Vagina (tissue), 2 donors: ENCODE measurements at regions not wholly inside any gene's neighbourhood (a gene's known extent, or its start where the extent isn't known, plus 50 kb on each side); places are given as distances from the start of the nearest gene placed in this dataset.

Source experiments
- DNase-seq, 2 donors: peaks; one replicate each; pipeline ENCODE4 v3.0.0-alpha.2; 2017; ENCODE audit errors: extremely low spot score in 2 of 2
- H3K27ac ChIP-seq: fragments of 200-600 bp; sonication (generic); one replicate; pipeline ENCODE4 v1.5.1; 2019
- H3K27me3 ChIP-seq: fragments of 200-600 bp; sonication (generic); one replicate; pipeline ENCODE4 v1.5.1; 2019
- H3K36me3 ChIP-seq, 2 donors: fragments of 200-600 bp; sonication (generic); one replicate each; pipeline ENCODE4 v1.5.1; 2017 to 2019
- H3K4me1 ChIP-seq: fragments of 200-600 bp; sonication (generic); one replicate; pipeline ENCODE4 v1.5.1; 2019
- H3K4me3 ChIP-seq, 2 donors: fragments of 200-600 bp; sonication (generic); 1 replicate in 1 of 2; 2 replicates in 1 of 2; pipeline ENCODE4 v1.5.1; 2016 to 2019
- H3K9me3 ChIP-seq: fragments of 200-600 bp; sonication (generic); one replicate; pipeline ENCODE4 v1.5.1; 2019
- CTCF ChIP-seq, 3 experiments: fragments of 450-650 bp in 2 of 3; fragments of 200-600 bp in 1 of 3; sonication (generic) in 1 of 3; IDR thresholded peaks; one replicate each; pipeline ENCODE4 v1.5.1; 2017 to 2019; ENCODE audit warnings: antibody characterized with exemption in 3 of 3, mild to moderate bottlenecking in 2 of 3, moderate library complexity in 2 of 3
- POLR2A ChIP-seq, 2 donors: fragments of 450-650 bp; IDR thresholded peaks; one replicate each; pipeline ENCODE4 v1.6.1; 2017; ENCODE audit warnings: antibody characterized with exemption in 2 of 2, mild to moderate bottlenecking in 2 of 2, moderate library complexity in 2 of 2
- POLR2AphosphoS5 ChIP-seq, 2 donors: sonication (generic); formaldehyde crosslinking; IDR thresholded peaks; one replicate each; pipeline ENCODE4 v1.9.0; 2017; ENCODE audit warnings: antibody characterized with exemption in 2 of 2, mild to moderate bottlenecking in 2 of 2, low read depth in 1 of 2; ENCODE audit not compliant: insufficient read depth in 1 of 2
- intact Hi-C: fragments of 100-400 bp; cut with DNase I; formaldehyde crosslinking; loops from one replicate; pipeline ENCODE4 v1.15.1; 2023

GRCh38 chr12:130076126-130076525 is 86.1 kb upstream of the FZD10 start:
- H3K27me3 ChIP-seq: no peaks in the 10 kb centered on the region
- no peaks in the 10 kb centered on the region for H3K9me3 ChIP-seq
- TF ChIP-seq POLR2AphosphoS5 (IDR thresholded peaks at IDR 0.05; ENCODE audit: insufficient read depth in 1 of 2, low read depth in 1 of 2): no peak
- TF ChIP-seq POLR2A (IDR thresholded peaks at IDR 0.05): no peak
- no peak for TF ChIP-seq CTCF (IDR thresholded peaks at IDR 0.05)
- intact Hi-C loops: no loop called here
- peaks cover 15% of the 10 kb centered on the region for H3K4me1 ChIP-seq
- no peak overlapping the region for H3K4me3 ChIP-seq
- DNase-seq: no peak
- H3K36me3 ChIP-seq: no peaks in the 10 kb centered on the region
- no peak overlapping the region for H3K27ac ChIP-seq

DNA sequence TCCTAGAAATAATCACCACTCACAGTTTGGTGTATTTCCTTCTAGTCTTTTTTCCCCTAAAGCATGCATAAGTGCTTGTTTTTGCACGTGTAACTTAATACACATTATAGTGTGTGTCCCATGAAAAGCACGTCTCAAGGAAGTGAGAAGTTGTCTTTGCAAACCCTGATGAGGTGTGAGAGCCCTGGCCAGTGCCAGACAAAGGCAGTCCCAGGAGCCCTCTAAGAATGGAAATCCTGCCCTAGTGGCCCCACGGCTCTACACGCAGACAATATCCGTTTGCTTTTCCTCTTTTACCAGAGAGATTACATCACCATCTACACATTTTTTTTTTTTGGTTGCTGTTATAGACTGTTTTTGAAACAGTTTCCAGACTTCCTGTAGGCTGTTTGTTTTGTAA is 85.5 kb upstream of the FZD10 start:
- Histone ChIP-seq H3K4me1 (peaks cover 15% of the 10 kb centered on the region), H3K9me3 (no peaks in the 10 kb centered on the region), H3K27ac (no peak overlapping the region), H3K36me3 (no peaks in the 10 kb centered on the region), H3K4me3 (no peak overlapping the region), H3K27me3 (no peaks in the 10 kb centered on the region)
- DNase-seq: no peak
- TF ChIP-seq CTCF (IDR thresholded peaks at IDR 0.05): no peak
- no peak for TF ChIP-seq POLR2AphosphoS5 (IDR thresholded peaks at IDR 0.05; ENCODE audit: insufficient read depth in 1 of 2, low read depth in 1 of 2)
- TF ChIP-seq POLR2A (IDR thresholded peaks at IDR 0.05): no peak
- intact Hi-C loops: no loop called here

DNA sequence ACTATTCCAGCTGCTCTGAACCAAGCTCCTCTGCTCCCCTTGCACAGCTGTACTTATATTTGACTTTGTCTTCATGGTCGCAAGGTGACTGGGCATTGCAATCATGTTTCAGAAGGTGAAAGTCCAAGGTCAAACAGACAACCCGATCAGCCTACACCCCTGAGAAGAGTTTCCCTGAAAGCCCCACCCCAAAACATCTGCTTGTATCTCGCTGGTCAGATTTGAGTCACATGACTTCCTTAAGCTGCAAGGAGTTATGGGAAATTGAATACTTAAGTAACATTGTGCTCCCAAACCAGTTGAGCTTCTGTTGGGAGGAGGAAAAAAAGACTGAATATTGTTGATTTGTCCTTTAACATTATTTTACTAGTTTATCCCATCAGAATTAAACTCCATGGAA is 83.4 kb upstream of the FZD10 start:
- no peak overlapping the region for H3K27ac ChIP-seq
- no peak for TF ChIP-seq CTCF (IDR thresholded peaks at IDR 0.05)
- TF ChIP-seq POLR2A (IDR thresholded peaks at IDR 0.05): no peak
- H3K4me1 ChIP-seq: peaks cover 15% of the 10 kb centered on the region
- intact Hi-C loops: no loop called here
- no peaks in the 10 kb centered on the region for H3K36me3 ChIP-seq
- DNase-seq: no peak
- H3K4me3 ChIP-seq: no peak overlapping the region
- H3K9me3 ChIP-seq: no peaks in the 10 kb centered on the region
- H3K27me3 ChIP-seq: no peaks in the 10 kb centered on the region

- intact Hi-C loops: no loop called here
- Histone ChIP-seq H3K4me3 (no peak overlapping the region), H3K9me3 (no peaks in the 10 kb centered on the region), H3K36me3 (no peaks in the 10 kb centered on the region), H3K27me3 (no peaks in the 10 kb centered on the region), H3K4me1 (peaks cover 15% of the 10 kb centered on the region), H3K27ac (peak overlapping the region; percentile 52)
- TF ChIP-seq POLR2AphosphoS5 (IDR thresholded peaks at IDR 0.05; ENCODE audit: insufficient read depth in 1 of 2, low read depth in 1 of 2): peak in 1 of 2 donors; percentile 49
- TF ChIP-seq CTCF (IDR thresholded peaks at IDR 0.05): no peak
- no peak for TF ChIP-seq POLR2A (IDR thresholded peaks at IDR 0.05)
- DNase-seq: no peak
Measured at GRCh38 chr12:130079279-130079678, 83.0 kb upstream of the FZD10 start.

GRCh38 chr12:130080205-130080604 is 82.1 kb upstream of the FZD10 start:
- intact Hi-C loops: no loop called here
- H3K27ac ChIP-seq: no peak overlapping the region
- TF ChIP-seq CTCF (IDR thresholded peaks at IDR 0.05) (no peak), POLR2AphosphoS5 (IDR thresholded peaks at IDR 0.05; ENCODE audit: insufficient read depth in 1 of 2, low read depth in 1 of 2) (peak in 1 of 2 donors; percentile 27)
- no peaks in the 10 kb centered on the region for H3K27me3 ChIP-seq
- H3K9me3 ChIP-seq: no peaks in the 10 kb centered on the region
- H3K36me3 ChIP-seq: no peaks in the 10 kb centered on the region
- peaks cover 15% of the 10 kb centered on the region for H3K4me1 ChIP-seq
- no peak for DNase-seq
- H3K4me3 ChIP-seq: no peak overlapping the region
